Mesendoderm (in vitro differentiated cells): ENCODE measurements at regions not wholly inside any gene's neighbourhood (a gene's known extent, or its start where the extent isn't known, plus 50 kb on each side); places are given as distances from the start of the nearest gene placed in this dataset.
A peak's percentile ranks its signal among the peaks of the same experiment; 100 is the strongest.
"Not testable (repeated sequence)": the region's sequence is repeated elsewhere in the genome, so short reads cannot be mapped to it uniquely, and the experiment has no call there.

Experiments used
- DNase-seq: peaks from one replicate; pipeline ENCODE4 v3.0.0; 2013
- H2AK5ac ChIP-seq: 2 replicates; pipeline ENCODE4 v1.6.1; 2013; ENCODE audit warnings: low read length, inconsistent platforms
- H2BK120ac ChIP-seq: 2 replicates; pipeline ENCODE4 v1.6.1; 2013; ENCODE audit warnings: low read depth, mild to moderate bottlenecking, low read length, moderate library complexity, mixed read lengths
- H2BK15ac ChIP-seq: replicated peaks from 2 replicates; pipeline ENCODE4 v1.6.1; 2013; ENCODE audit warnings: low read depth, mild to moderate bottlenecking, moderate library complexity
- H2BK5ac ChIP-seq: 2 replicates; pipeline ENCODE4 v1.6.1; 2013; ENCODE audit warnings: low read length, inconsistent platforms
- H3K18ac ChIP-seq: 2 replicates; pipeline ENCODE4 v1.6.1; 2013; ENCODE audit warnings: mild to moderate bottlenecking, low read length, mixed read lengths
- H3K23ac ChIP-seq: one replicate; pipeline ENCODE4 v1.6.1; 2013; ENCODE audit warnings: low read length
- H3K27ac ChIP-seq: 2 replicates; pipeline ENCODE4 v1.5.1; 2013; ENCODE audit warnings: low read depth, mild to moderate bottlenecking, inconsistent platforms, low read length, moderate library complexity
- H3K27me3 ChIP-seq: 2 replicates; pipeline ENCODE4 v1.6.1; 2013; ENCODE audit warnings: low read length, control low read depth, mild to moderate bottlenecking, inconsistent platforms; ENCODE audit not compliant: insufficient read depth, poor library complexity
- H3K36me3 ChIP-seq: 2 replicates; pipeline ENCODE4 v1.6.1; 2013; ENCODE audit warnings: low read length, inconsistent platforms; ENCODE audit not compliant: control insufficient read depth, insufficient read depth
- H3K4ac ChIP-seq: one replicate; pipeline ENCODE4 v1.6.1; 2013; ENCODE audit warnings: low read depth, mild to moderate bottlenecking, low read length, moderate library complexity
- H3K4me1 ChIP-seq: 2 replicates; pipeline ENCODE4 v1.6.1; 2013; ENCODE audit warnings: low read depth, low read length, inconsistent platforms; ENCODE audit not compliant: control insufficient read depth
- H3K4me2 ChIP-seq: 2 replicates; pipeline ENCODE4 v1.6.1; 2013; ENCODE audit warnings: low read length
- H3K4me3 ChIP-seq: 2 replicates; pipeline ENCODE4 v1.5.1; 2013; ENCODE audit warnings: mild to moderate bottlenecking, low read length
- H3K56ac ChIP-seq: one replicate; pipeline ENCODE4 v1.6.1; 2013; ENCODE audit warnings: low read length
- H3K79me1 ChIP-seq: 2 replicates; pipeline ENCODE4 v1.6.1; 2013; ENCODE audit warnings: low read length, inconsistent platforms
- H3K79me2 ChIP-seq: 2 replicates; pipeline ENCODE4 v1.6.1; 2013; ENCODE audit warnings: mild to moderate bottlenecking, low read length; ENCODE audit not compliant: control insufficient read depth, insufficient read depth
- H3K9ac ChIP-seq: 2 replicates; pipeline ENCODE4 v1.6.1; 2013; ENCODE audit warnings: low read length, inconsistent platforms
- H4K5ac ChIP-seq: one replicate; pipeline ENCODE4 v1.6.1; 2013; ENCODE audit warnings: low read length
- H4K8ac ChIP-seq: one replicate; pipeline ENCODE4 v1.6.1; 2013; ENCODE audit warnings: low read depth, mild to moderate bottlenecking, control low read depth, low read length, moderate library complexity
- WGBS: extraction: QIAGEN DNeasy Blood & Tissue Kit; methylation state at CpG from one replicate; pipeline ENCODE4 v1.1.7; 2013; ENCODE audit warnings: low lambda C conversion rate, missing lambda C conversion rate; ENCODE audit not compliant: insufficient coverage; ENCODE audit errors: extremely low coverage; 5-methylcytosine and 5-hydroxymethylcytosine counted together

GRCh38 chr6:137944381-137944780 lies 77.3 kb downstream of the TNFAIP3 start:
- not testable (repeated sequence) for H3K4me2 ChIP-seq, H4K5ac ChIP-seq, H3K4ac ChIP-seq, H3K36me3 ChIP-seq, DNase-seq, H3K4me1 ChIP-seq, H3K9ac ChIP-seq, H3K4me3 ChIP-seq, H3K56ac ChIP-seq, H3K18ac ChIP-seq, H2BK15ac ChIP-seq, H3K79me1 ChIP-seq, H3K23ac ChIP-seq, H3K27me3 ChIP-seq, H4K8ac ChIP-seq, H3K27ac ChIP-seq, H3K79me2 ChIP-seq, H2AK5ac ChIP-seq, H2BK120ac ChIP-seq, H2BK5ac ChIP-seq
- no CpG with 5 or more reads among the region's 3 CpGs for WGBS

- H3K79me2 ChIP-seq = no peaks in the 10 kb centered on the region
- H3K4me3 ChIP-seq = no peak overlapping the region
- no peak overlapping the region for H4K5ac ChIP-seq
- peak; percentile 47 for DNase-seq
- no peak overlapping the region for H3K4me2 ChIP-seq
- no peak overlapping the region for H3K18ac ChIP-seq
- H3K27ac ChIP-seq = no peak overlapping the region
- H4K8ac ChIP-seq = no peak overlapping the region
- H3K4me1 ChIP-seq = no peaks in the 10 kb centered on the region
- H3K56ac ChIP-seq = no peak overlapping the region
- no CpG with 5 or more reads among the region's 6 CpGs for WGBS
- H3K23ac ChIP-seq = no peak overlapping the region
- no peaks in the 10 kb centered on the region for H3K79me1 ChIP-seq
- H2AK5ac ChIP-seq = no peak overlapping the region
- no peak overlapping the region for H2BK5ac ChIP-seq
- no peak overlapping the region for H2BK15ac ChIP-seq
- no peak overlapping the region for H2BK120ac ChIP-seq
- H3K36me3 ChIP-seq = no peaks in the 10 kb centered on the region
- no peaks in the 10 kb centered on the region for H3K27me3 ChIP-seq
- no peak overlapping the region for H3K9ac ChIP-seq
- no peak overlapping the region for H3K4ac ChIP-seq
Measured at GRCh38 chr6:137944793-137945498, 77.9 kb downstream of the TNFAIP3 start.

- Histone ChIP-seq H3K27ac (no peak overlapping the region), H3K4me3 (no peak overlapping the region), H4K5ac (no peak overlapping the region), H3K27me3 (no peaks in the 10 kb centered on the region), H2BK15ac (no peak overlapping the region), H3K4me2 (no peak overlapping the region), H4K8ac (no peak overlapping the region), H2BK120ac (no peak overlapping the region), H3K56ac (no peak overlapping the region), H3K18ac (no peak overlapping the region), H3K4ac (no peak overlapping the region), H2AK5ac (no peak overlapping the region), H3K23ac (no peak overlapping the region), H3K9ac (no peak overlapping the region), H3K79me2 (no peaks in the 10 kb centered on the region), H3K4me1 (no peaks in the 10 kb centered on the region), H3K36me3 (no peaks in the 10 kb centered on the region), H2BK5ac (no peak overlapping the region), H3K79me1 (no peaks in the 10 kb centered on the region)
- WGBS = no CpG with 5 or more reads among the region's 1 CpG
- no peak for DNase-seq
Measured at GRCh38 chr6:137949686-137950390, 82.8 kb downstream of the TNFAIP3 start.

- no peak overlapping the region for H2BK120ac ChIP-seq
- DNase-seq = no peak
Measured at GRCh38 chr6:137950581-137950980, 83.5 kb downstream of the TNFAIP3 start.

GRCh38 chr6:137951064-137951597 lies 84.1 kb downstream of the TNFAIP3 start:
- no peak overlapping the region for H3K4me2 ChIP-seq
- H3K4me3 ChIP-seq = no peak overlapping the region
- no CpG with 5 or more reads among the region's 3 CpGs for WGBS
- H3K79me1 ChIP-seq = no peaks in the 10 kb centered on the region
- H3K9ac ChIP-seq = no peak overlapping the region
- no peak overlapping the region for H2AK5ac ChIP-seq
- H3K27me3 ChIP-seq = no peaks in the 10 kb centered on the region
- no peak for DNase-seq
- H3K23ac ChIP-seq = no peak overlapping the region
- H4K5ac ChIP-seq = no peak overlapping the region
- no peaks in the 10 kb centered on the region for H3K79me2 ChIP-seq
- no peak overlapping the region for H2BK15ac ChIP-seq
- no peak overlapping the region for H3K27ac ChIP-seq
- H2BK120ac ChIP-seq = no peak overlapping the region
- H2BK5ac ChIP-seq = no peak overlapping the region
- no peak overlapping the region for H3K56ac ChIP-seq
- no peak overlapping the region for H3K18ac ChIP-seq
- H3K4ac ChIP-seq = no peak overlapping the region
- no peaks in the 10 kb centered on the region for H3K4me1 ChIP-seq
- H4K8ac ChIP-seq = no peak overlapping the region
- no peaks in the 10 kb centered on the region for H3K36me3 ChIP-seq

More at GRCh38 chr6:137950581-137950980, 83.5 kb downstream of the TNFAIP3 start:
- Histone ChIP-seq H4K5ac (no peak overlapping the region), H3K36me3 (no peaks in the 10 kb centered on the region), H3K9ac (no peak overlapping the region), H3K4ac (no peak overlapping the region), H3K4me3 (no peak overlapping the region), H2BK5ac (no peak overlapping the region), H3K18ac (no peak overlapping the region), H3K4me1 (no peaks in the 10 kb centered on the region), H3K23ac (no peak overlapping the region), H3K27me3 (no peaks in the 10 kb centered on the region), H3K56ac (no peak overlapping the region), H4K8ac (no peak overlapping the region), H3K4me2 (no peak overlapping the region), H3K79me1 (no peaks in the 10 kb centered on the region), H3K27ac (no peak overlapping the region), H2BK15ac (no peak overlapping the region), H3K79me2 (no peaks in the 10 kb centered on the region), H2AK5ac (no peak overlapping the region)
- WGBS = no CpG with 5 or more reads among the region's 7 CpGs
